SK-N-SH (cell line): ENCODE measurements at regions not wholly inside any gene's neighbourhood (a gene's known extent, or its start where the extent isn't known, plus 50 kb on each side); places are given as distances from the start of the nearest gene placed in this dataset.

Experiments
- CTCF ChIA-PET: fragments of 300-600, 350-600 bp; formaldehyde crosslinking; extraction: SDS; loops from one replicate; lab custom pipeline; 2021; lab: Yijun Ruan, JAX
- POLR2A ChIA-PET: fragments of 350-600 bp; sonication (Branson Sonifier 250); formaldehyde crosslinking; extraction: SDS; loops from one replicate; lab custom pipeline; 2020; ENCODE audit warnings: antibody characterized with exemption, inconsistent platforms; lab: Yijun Ruan, JAX
- DNase-seq: peaks from one replicate; pipeline ENCODE4 v3.0.0; 2012
- H2AFZ ChIP-seq: fragments of 200-600 bp; sonication (generic); 2 replicates; pipeline ENCODE4 v1.8.1; 2016; ENCODE audit warnings: antibody characterized with exemption, mild to moderate bottlenecking, low read depth
- H3F3A ChIP-seq: fragments of 200-600 bp; sonication (generic); replicated peaks from 2 replicates; pipeline ENCODE3; 2016; ENCODE audit warnings: antibody characterized with exemption, mild to moderate bottlenecking; ENCODE audit not compliant: insufficient read depth
- H3K27ac ChIP-seq, 2 experiments: fragments of 200-500 bp in 1 of 2; fragments of 200-600 bp in 1 of 2; sonication (Bioruptor generic) in 1 of 2; sonication (generic), shearing (Covaris generic) in 1 of 2; 2 replicates each; pipeline versions ENCODE4 v1.5.1 to v1.6.1; 2014 to 2016; ENCODE audit warnings: low read depth in 2 of 2, inconsistent platforms in 1 of 2, low read length in 1 of 2, mild to moderate bottlenecking in 1 of 2, mixed read lengths in 1 of 2
- H3K27me3 ChIP-seq: fragments of 200-600 bp; sonication (generic), shearing (Covaris generic); 2 replicates; pipeline ENCODE4 v1.6.1; 2016; ENCODE audit warnings: mixed run types; ENCODE audit not compliant: insufficient read depth
- H3K36me3 ChIP-seq, 2 experiments: fragments of 200-500 bp in 1 of 2; fragments of 200-600 bp in 1 of 2; sonication (Bioruptor generic) in 1 of 2; sonication (generic) in 1 of 2; replicated peaks in 1 of 2; 2 replicates each; pipeline versions ENCODE3 to v1.5.1; 2014 to 2016; ENCODE audit warnings: low read length in 1 of 2, mild to moderate bottlenecking in 1 of 2; ENCODE audit not compliant: insufficient read depth in 2 of 2, control insufficient read depth in 1 of 2
- H3K4me1 ChIP-seq, 2 experiments: fragments of 200-500 bp in 1 of 2; fragments of 200-600 bp in 1 of 2; sonication (Bioruptor generic) in 1 of 2; sonication (generic), shearing (Covaris generic) in 1 of 2; 2 replicates each; pipeline versions ENCODE4 v1.5.1 to v1.6.1; 2014 to 2016; ENCODE audit warnings: low read depth in 1 of 2, low read length in 1 of 2, mixed run types in 1 of 2; ENCODE audit not compliant: insufficient read depth in 2 of 2, control insufficient read depth in 1 of 2
- H3K4me2 ChIP-seq: fragments of 200-600 bp; sonication (generic), shearing (Covaris generic); 2 replicates; pipeline ENCODE4 v1.6.1; 2017; ENCODE audit warnings: mixed run types
- H3K4me3 ChIP-seq, 2 experiments: fragments of 200-500 bp in 1 of 2; fragments of 200-600 bp in 1 of 2; sonication (Bioruptor generic) in 1 of 2; sonication (generic), shearing (Covaris generic) in 1 of 2; 2 replicates each; pipeline versions ENCODE4 v1.5.1 to v1.8.1; 2014 to 2016; ENCODE audit warnings: low read depth in 2 of 2, inconsistent platforms in 1 of 2, low read length in 1 of 2, mild to moderate bottlenecking in 1 of 2, mixed read lengths in 1 of 2, moderate library complexity in 1 of 2
- H3K79me2 ChIP-seq: fragments of 200-600 bp; sonication (generic); 2 replicates; pipeline ENCODE4 v1.8.1; 2017; ENCODE audit warnings: mild to moderate bottlenecking; ENCODE audit not compliant: insufficient read depth
- H3K9ac ChIP-seq: fragments of 200-600 bp; sonication (generic); 2 replicates; pipeline ENCODE4 v1.6.1; 2017; ENCODE audit warnings: mixed run types
- H3K9me2 ChIP-seq: fragments of 200-600 bp; sonication (generic); 2 replicates; pipeline ENCODE4 v1.6.1; 2017; ENCODE audit warnings: mixed run types
- H3K9me3 ChIP-seq: fragments of 200-600 bp; sonication (generic); 2 replicates; pipeline ENCODE4 v1.6.1; 2017; ENCODE audit warnings: mixed run types, mild to moderate bottlenecking, moderate library complexity
- H4K20me1 ChIP-seq: fragments of 200-600 bp; sonication (generic); 2 replicates; pipeline ENCODE4 v1.6.1; 2017; ENCODE audit warnings: mild to moderate bottlenecking, mixed run types; ENCODE audit not compliant: insufficient read depth
- EP300 ChIP-seq, 2 experiments: IDR thresholded peaks; 2 replicates each; pipeline versions ENCODE4 v1.4.0 to v1.6.1; 2012; ENCODE audit warnings: borderline replicate concordance in 1 of 2, low read depth in 1 of 2, low read length in 1 of 2
- EZH2phosphoT487 ChIP-seq: fragments of 200-600 bp; sonication (generic); IDR thresholded peaks from 2 replicates; pipeline ENCODE4 v1.6.1; 2017; ENCODE audit warnings: low read depth, mixed run types, mild to moderate bottlenecking, antibody characterized with exemption, moderate library complexity, borderline replicate concordance
- FOXJ3 ChIP-seq: sonication (generic); formaldehyde crosslinking; IDR thresholded peaks from 2 replicates; pipeline ENCODE4 v1.5.1; 2020; ENCODE audit warnings: mild to moderate bottlenecking, missing genetic modification reagents
- FOXM1 ChIP-seq: IDR thresholded peaks from 2 replicates; pipeline ENCODE4 v1.4.0; 2012; ENCODE audit warnings: low read depth, mild to moderate bottlenecking
- IRF3 ChIP-seq: fragments of 150-350 bp; IDR thresholded peaks from 2 replicates; pipeline ENCODE4 v1.6.1; 2016; ENCODE audit warnings: mild to moderate bottlenecking, low read depth, low read length
- JUND ChIP-seq: IDR thresholded peaks from 2 replicates; pipeline ENCODE4 v1.4.0; 2012
- MEF2A ChIP-seq: IDR thresholded peaks from 2 replicates; pipeline ENCODE4 v1.4.0; 2012; ENCODE audit warnings: low read depth, borderline replicate concordance
- NRF1 ChIP-seq: IDR thresholded peaks from 2 replicates; pipeline ENCODE4 v1.6.1; 2012; ENCODE audit warnings: low read depth, mild to moderate bottlenecking, low read length
- RAD21 ChIP-seq: IDR thresholded peaks from 2 replicates; pipeline ENCODE4 v1.6.1; 2012; ENCODE audit warnings: mild to moderate bottlenecking, low read length
- REST ChIP-seq: IDR thresholded peaks from 2 replicates; pipeline ENCODE4 v1.6.1; 2012; ENCODE audit warnings: mild to moderate bottlenecking, low read depth, low read length, moderate library complexity
- SIN3A ChIP-seq: IDR thresholded peaks from 2 replicates; pipeline ENCODE4 v1.6.1; 2012; ENCODE audit warnings: low read depth, mild to moderate bottlenecking, low read length, moderate library complexity, borderline replicate concordance
- SMC3 ChIP-seq: IDR thresholded peaks from 2 replicates; pipeline ENCODE4 v1.6.1; 2012; ENCODE audit warnings: low read depth, low read length, improper control_type of control experiment
- TAF1 ChIP-seq: IDR thresholded peaks from 2 replicates; pipeline ENCODE4 v1.6.1; 2012; ENCODE audit warnings: low read depth, mild to moderate bottlenecking, low read length, moderate library complexity, borderline replicate concordance
- TEAD4 ChIP-seq: IDR thresholded peaks from 2 replicates; pipeline ENCODE4 v1.4.0; 2012; ENCODE audit warnings: mild to moderate bottlenecking, borderline replicate concordance; ENCODE audit not compliant: insufficient read depth
- USF1 ChIP-seq: IDR thresholded peaks from 2 replicates; pipeline ENCODE4 v1.4.0; 2012; ENCODE audit warnings: low read depth, borderline replicate concordance
- YY1 ChIP-seq: IDR thresholded peaks from 2 replicates; pipeline ENCODE4 v1.4.0; 2012; ENCODE audit warnings: low read depth, mild to moderate bottlenecking
- WGBS: methylation state at CpG from one replicate; pipeline ENCODE4 v1.1.6; 2017; ENCODE audit warnings: low lambda C conversion rate; 5-methylcytosine and 5-hydroxymethylcytosine counted together

GRCh38 chr4:126180642-126181041, 865.9 kb downstream of the FAT4 start:
- Histone ChIP-seq H3K27me3 (no peaks in the 10 kb centered on the region), H4K20me1 (no peaks in the 10 kb centered on the region), H3K9ac (no peak overlapping the region), H3F3A (no peaks in the 10 kb centered on the region), H3K36me3 (no peaks in the 10 kb centered on the region), H3K27ac (no peak overlapping the region), H3K4me1 (no peaks in the 10 kb centered on the region), H3K4me3 (no peak overlapping the region), H3K9me3 (no peaks in the 10 kb centered on the region), H3K9me2 (no peaks in the 10 kb centered on the region), H2AFZ (no peak overlapping the region), H3K79me2 (no peaks in the 10 kb centered on the region), H3K4me2 (no peak overlapping the region)
- CTCF ChIA-PET: interaction anchor here (0.7 kb wide), 1 partner anchor 183 kb away, joined by 3 read pairs; no protein-coding TSS in a partner anchor
- TF ChIP-seq MEF2A (no peak), FOXJ3 (CRISPR knock-in tag) (no peak), EP300 (IDR thresholded peaks at IDR 0.05; ENCODE audit: borderline replicate concordance in 1 of 2, low read depth in 1 of 2, low read length in 1 of 2) (no peak), YY1 (no peak), FOXM1 (no peak), SIN3A (no peak), EZH2phosphoT487 (no peak), RAD21 (no peak), SMC3 (no peak), JUND (no peak), TEAD4 (no peak), TAF1 (no peak), IRF3 (no peak), REST (no peak), NRF1 (no peak)
- POLR2A ChIA-PET: no interaction called here
- DNase-seq: no peak

GRCh38 chr4:126182336-126182735, 867.6 kb downstream of the FAT4 start:
- WGBS: 71% methylated on average over 1 of the region's 1 CpG
- Histone ChIP-seq H3K9me2 (no peaks in the 10 kb centered on the region), H3K9ac (no peak overlapping the region), H2AFZ (no peak overlapping the region), H3K4me2 (no peak overlapping the region), H3K27ac (no peak overlapping the region), H3F3A (no peaks in the 10 kb centered on the region), H3K4me1 (no peaks in the 10 kb centered on the region), H4K20me1 (no peaks in the 10 kb centered on the region), H3K79me2 (no peaks in the 10 kb centered on the region)
- no peak for DNase-seq
- TF ChIP-seq USF1: no peak
- TF ChIP-seq, all 33 proteins: peak for 0
- Histone ChIP-seq H3K9me3 (no peaks in the 10 kb centered on the region), H3K27me3 (no peaks in the 10 kb centered on the region), H3K36me3 (no peaks in the 10 kb centered on the region), H3K4me3 (no peak overlapping the region)
- CTCF ChIA-PET: no interaction called here
- POLR2A ChIA-PET: no interaction called here
